HEK293T (cell line): ENCODE measurements at regions not wholly inside any gene's neighbourhood (a gene's known extent, or its start where the extent isn't known, plus 50 kb on each side); places are given as distances from the start of the nearest gene placed in this dataset.

Experiments
- CTCF ChIA-PET: fragments of 350-600 bp; formaldehyde crosslinking; extraction: SDS; loops from one replicate; lab custom pipeline; 2021; ENCODE audit warnings: antibody characterized with exemption, inconsistent platforms; lab: Yijun Ruan, JAX
- POLR2A ChIA-PET: fragments of 350-600 bp; formaldehyde crosslinking; extraction: SDS; loops from one replicate; lab custom pipeline; 2020; ENCODE audit warnings: antibody characterized with exemption, inconsistent platforms; lab: Yijun Ruan, JAX
- DNase-seq: peaks from one replicate; pipeline ENCODE4 v3.0.0; 2012; ENCODE audit warnings: mixed read lengths; ENCODE audit errors: extremely low spot score
- ARNT ChIP-seq: fragments of 450-650 bp; IDR thresholded peaks from 2 replicates; pipeline ENCODE4 v1.6.1; 2017; ENCODE audit warnings: mild to moderate bottlenecking
- BHLHE40 ChIP-seq: fragments of 450-650 bp; IDR thresholded peaks from 2 replicates; pipeline ENCODE4 v1.6.1; 2016; ENCODE audit warnings: mild to moderate bottlenecking, moderate library complexity, borderline replicate concordance
- CTBP1 ChIP-seq: fragments of 450-650 bp; IDR thresholded peaks from 2 replicates; pipeline ENCODE4 v1.6.1; 2016; ENCODE audit warnings: borderline replicate concordance
- ELF4 ChIP-seq: fragments of 450-650 bp; IDR thresholded peaks from 2 replicates; pipeline ENCODE4 v1.6.1; 2017; ENCODE audit warnings: antibody characterized with exemption
- FOXA1 ChIP-seq: fragments of 450-650 bp; IDR thresholded peaks from 2 replicates; pipeline ENCODE4 v1.6.1; 2016; ENCODE audit warnings: mild to moderate bottlenecking
- FOXK2 ChIP-seq: fragments of 450-650 bp; IDR thresholded peaks from 2 replicates; pipeline ENCODE4 v1.6.1; 2016; ENCODE audit warnings: mild to moderate bottlenecking
- FOXM1 ChIP-seq: fragments of 450-650 bp; IDR thresholded peaks from 2 replicates; pipeline ENCODE4 v1.6.1; 2017; ENCODE audit warnings: mild to moderate bottlenecking, borderline replicate concordance
- HDGF ChIP-seq: fragments of 450-650 bp; IDR thresholded peaks from 2 replicates; pipeline ENCODE4 v1.6.1; 2017; ENCODE audit warnings: antibody characterized with exemption, borderline replicate concordance
- L3MBTL2 ChIP-seq: fragments of 450-650 bp; conservative IDR thresholded peaks from 2 replicates; pipeline ENCODE4 v1.6.1; 2016; ENCODE audit warnings: mild to moderate bottlenecking
- LEF1 ChIP-seq: fragments of 450-650 bp; IDR thresholded peaks from 2 replicates; pipeline ENCODE4 v1.6.1; 2017; ENCODE audit warnings: mild to moderate bottlenecking, borderline replicate concordance
- NFRKB ChIP-seq: fragments of 450-650 bp; IDR thresholded peaks from 2 replicates; pipeline ENCODE4 v1.6.1; 2016; ENCODE audit warnings: mild to moderate bottlenecking, moderate library complexity
- SP1 ChIP-seq: fragments of 450-650 bp; IDR thresholded peaks from 2 replicates; pipeline ENCODE4 v1.6.1; 2017
- SUZ12 ChIP-seq: fragments of 450-650 bp; IDR thresholded peaks from 2 replicates; pipeline ENCODE4 v1.6.1; 2016; ENCODE audit warnings: mild to moderate bottlenecking
- TARDBP ChIP-seq: fragments of 450-650 bp; IDR thresholded peaks from 2 replicates; pipeline ENCODE4 v1.6.1; 2016
- ZNF384 ChIP-seq: fragments of 450-650 bp; IDR thresholded peaks from 2 replicates; pipeline ENCODE4 v1.6.1; 2016
- TF ChIP-seq, protein P1 (sequence below): fragments of 450-650 bp; IDR thresholded peaks from 2 replicates; pipeline ENCODE4 v1.6.1; 2016

DNA sequence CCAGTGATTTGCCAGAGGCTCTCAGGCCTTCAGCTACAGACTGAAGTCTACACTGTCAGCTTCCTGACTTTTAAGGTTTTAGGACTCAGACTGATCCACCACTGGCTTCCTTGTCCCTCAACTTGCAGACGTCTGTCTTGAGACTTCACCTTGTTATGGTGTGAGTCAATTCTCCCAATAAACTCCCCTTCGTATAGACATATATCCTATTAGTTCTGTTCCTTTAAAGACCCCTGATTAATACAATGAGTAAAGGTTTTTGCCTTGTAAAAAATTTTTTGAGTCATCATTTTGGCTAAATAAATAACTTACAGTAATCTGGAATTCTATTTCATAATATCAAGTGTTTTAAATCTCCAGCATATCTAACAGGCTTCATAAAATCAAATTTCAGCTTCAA, 956.3 kb upstream of the CDH6 start:
- CTCF ChIA-PET, result no interaction called here
- no peak for TF ChIP-seq NFRKB
- no peak for TF ChIP-seq CTBP1
- DNase-seq, result no peak
- POLR2A ChIA-PET, result no interaction called here

GRCh38 chr5:30209755-30210154, 983.7 kb upstream of the CDH6 start:
- ChIA-PET CTCF (no interaction called here), POLR2A (no interaction called here)
- TF ChIP-seq ELF4, result no peak
- TF ChIP-seq TARDBP, result no peak
- TF ChIP-seq, protein P1, sequence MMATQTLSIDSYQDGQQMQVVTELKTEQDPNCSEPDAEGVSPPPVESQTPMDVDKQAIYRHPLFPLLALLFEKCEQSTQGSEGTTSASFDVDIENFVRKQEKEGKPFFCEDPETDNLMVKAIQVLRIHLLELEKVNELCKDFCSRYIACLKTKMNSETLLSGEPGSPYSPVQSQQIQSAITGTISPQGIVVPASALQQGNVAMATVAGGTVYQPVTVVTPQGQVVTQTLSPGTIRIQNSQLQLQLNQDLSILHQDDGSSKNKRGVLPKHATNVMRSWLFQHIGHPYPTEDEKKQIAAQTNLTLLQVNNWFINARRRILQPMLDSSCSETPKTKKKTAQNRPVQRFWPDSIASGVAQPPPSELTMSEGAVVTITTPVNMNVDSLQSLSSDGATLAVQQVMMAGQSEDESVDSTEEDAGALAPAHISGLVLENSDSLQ, result no peak
- TF ChIP-seq LEF1, result no peak
- no peak for TF ChIP-seq SUZ12
- TF ChIP-seq CTBP1, result no peak
- no peak for TF ChIP-seq ZNF384
- TF ChIP-seq FOXM1, result no peak
- no peak for TF ChIP-seq BHLHE40
- DNase-seq, result no peak

GRCh38 chr5:30197662-30198061, 995.8 kb upstream of the CDH6 start:
- POLR2A ChIA-PET, result no interaction called here

DNA sequence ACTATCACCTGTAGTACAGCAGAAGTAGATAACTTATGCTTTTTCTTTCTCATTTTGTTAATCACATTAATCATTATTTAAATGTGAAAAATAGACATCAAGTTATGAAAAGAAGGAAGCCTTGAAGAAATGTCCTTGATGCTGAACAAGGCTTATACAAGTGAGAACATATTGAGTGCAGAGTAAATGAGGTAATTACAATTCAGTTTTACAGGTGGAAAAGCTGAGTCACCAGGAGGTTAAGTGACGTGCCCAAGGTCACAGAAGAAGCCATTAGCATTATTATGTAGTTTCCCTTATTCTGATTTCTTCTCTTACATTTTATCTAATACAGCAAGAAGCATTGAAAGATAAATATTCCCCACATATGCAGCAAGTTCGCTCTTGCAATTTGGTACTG, 998.5 kb upstream of the CDH6 start:
- ChIA-PET POLR2A (no interaction called here), CTCF (no interaction called here)
- no peak for DNase-seq
- TF ChIP-seq FOXA1, result no peak
- TF ChIP-seq ELF4, result no peak
- TF ChIP-seq TARDBP, result no peak
- no peak for TF ChIP-seq FOXK2
- TF ChIP-seq HDGF, result no peak
- TF ChIP-seq BHLHE40, result no peak
- no peak for TF ChIP-seq SUZ12
- no peak for TF ChIP-seq NFRKB
- TF ChIP-seq, protein P1, result no peak
- TF ChIP-seq FOXM1, result no peak

More at GRCh38 chr5:30197662-30198061, 995.8 kb upstream of the CDH6 start:
- no peak for TF ChIP-seq LEF1
- no peak for TF ChIP-seq SP1
- TF ChIP-seq ZNF384, result no peak
- no peak for TF ChIP-seq SUZ12
- TF ChIP-seq, protein P1, result no peak
- TF ChIP-seq FOXA1, result no peak
- CTCF ChIA-PET, result no interaction called here
- DNase-seq, result no peak

GRCh38 chr5:30194595-30194994, 998.9 kb upstream of the CDH6 start:
- CTCF ChIA-PET, result no interaction called here

GRCh38 chr5:30183795-30184194, 1009.7 kb upstream of the CDH6 start:
- ChIA-PET POLR2A (no interaction called here), CTCF (no interaction called here)
- no peak for DNase-seq
- no peak for TF ChIP-seq CTBP1
- no peak for TF ChIP-seq ZNF384
- TF ChIP-seq L3MBTL2, result no peak
- TF ChIP-seq NFRKB, result no peak
- TF ChIP-seq, protein P1, result no peak
- no peak for TF ChIP-seq FOXM1
- TF ChIP-seq ARNT, result no peak
- no peak for TF ChIP-seq HDGF
- no peak for TF ChIP-seq SP1
- TF ChIP-seq TARDBP, result no peak
- TF ChIP-seq LEF1, result no peak

More at GRCh38 chr5:30194595-30194994, 998.9 kb upstream of the CDH6 start:
- POLR2A ChIA-PET, result no interaction called here
- TF ChIP-seq ZNF384, result no peak
- TF ChIP-seq FOXA1, result no peak
- TF ChIP-seq TARDBP, result no peak
- no peak for TF ChIP-seq FOXM1
- no peak for DNase-seq

DNA sequence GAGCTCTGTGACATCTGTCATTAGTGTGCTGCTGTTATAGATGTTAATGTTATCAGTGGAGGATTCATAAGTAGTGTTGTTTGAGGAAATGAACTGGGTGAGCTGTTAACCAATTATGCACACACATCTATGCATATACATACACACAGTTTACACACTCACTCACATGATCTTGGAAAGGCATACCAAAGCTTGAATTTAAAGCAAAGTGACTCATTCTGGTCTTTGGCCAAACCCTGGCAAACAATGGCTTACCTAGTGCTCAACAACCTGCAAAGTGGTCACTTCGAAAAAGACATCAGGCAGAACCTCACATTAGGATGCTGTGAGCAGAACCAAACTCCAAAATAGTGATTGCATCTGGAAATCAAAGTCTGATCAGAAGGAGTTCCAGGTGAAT, 1037.3 kb upstream of the CDH6 start:
- ChIA-PET POLR2A (no interaction called here), CTCF (no interaction called here)
- no peak for DNase-seq

More for the DNA sequence above, 1037.3 kb upstream of the CDH6 start:
- TF ChIP-seq LEF1, result no peak
- TF ChIP-seq ZNF384, result no peak
- no peak for TF ChIP-seq TARDBP
- TF ChIP-seq SP1, result no peak
- no peak for TF ChIP-seq SUZ12
- TF ChIP-seq, protein P1, result no peak
- TF ChIP-seq BHLHE40, result no peak
- TF ChIP-seq CTBP1, result no peak
- no peak for TF ChIP-seq FOXK2
